IMR-90 (cell line): ENCODE measurements at regions not wholly inside any gene's neighbourhood (a gene's known extent, or its start where the extent isn't known, plus 50 kb on each side); places are given as distances from the start of the nearest gene placed in this dataset.

Source experiments
- ATAC-seq: fragments of 200-7000 bp; cut with Tn5 transposase; 2 replicates; pipeline ENCODE4 v1.9.1; 2020; ENCODE audit warnings: low read depth, mild to moderate bottlenecking, moderate library complexity
- BruUV-seq: library from RNA; stranded (reverse); fragments of 400-500 nt; replicated peaks from 2 replicates; lab custom pipeline; 2021; lab: Mats Ljungman, UMichigan
- CTCF ChIA-PET: fragments of 300-600 bp; formaldehyde crosslinking; extraction: SDS; loops from one replicate; lab custom pipeline; 2021; ENCODE audit warnings: antibody characterized with exemption; lab: Yijun Ruan, JAX
- POLR2A ChIA-PET: fragments of 300-600 bp; sonication (Branson Sonifier 250); formaldehyde crosslinking; loops from one replicate; lab custom pipeline; 2022; ENCODE audit warnings: antibody characterized with exemption; ENCODE audit not compliant: unreplicated experiment; lab: Charles Lee
- DNase-seq: peaks from one replicate; pipeline ENCODE4 v3.0.0; 2013
- H2AFZ ChIP-seq: replicated peaks from 2 replicates; pipeline ENCODE3; 2013; ENCODE audit warnings: low read length, mild to moderate bottlenecking; ENCODE audit not compliant: poor library complexity
- H2AK5ac ChIP-seq: 2 replicates; pipeline ENCODE4 v1.6.1; 2013; ENCODE audit warnings: low read depth, low read length, inconsistent platforms
- H2AK9ac ChIP-seq: replicated peaks from 2 replicates; pipeline ENCODE3; 2013; ENCODE audit warnings: mild to moderate bottlenecking, low read depth, low read length, moderate library complexity; ENCODE audit not compliant: poor library complexity
- H2BK120ac ChIP-seq: 2 replicates; pipeline ENCODE4 v1.6.1; 2013; ENCODE audit warnings: low read depth, low read length, inconsistent platforms
- H2BK15ac ChIP-seq: 3 replicates; pipeline ENCODE4 v1.6.1; 2013; ENCODE audit warnings: low read depth, low read length, inconsistent platforms
- H2BK20ac ChIP-seq: 2 replicates; pipeline ENCODE4 v1.6.1; 2013; ENCODE audit warnings: low read depth, mild to moderate bottlenecking, inconsistent platforms, low read length, moderate library complexity
- H2BK5ac ChIP-seq: 2 replicates; pipeline ENCODE4 v1.6.1; 2013; ENCODE audit warnings: mild to moderate bottlenecking, low read depth, low read length, inconsistent platforms; ENCODE audit not compliant: poor library complexity, severe bottlenecking
- H3K14ac ChIP-seq: replicated peaks from 2 replicates; pipeline ENCODE4 v1.6.1; 2013; ENCODE audit warnings: low read depth, low read length, inconsistent platforms
- H3K18ac ChIP-seq: 2 replicates; pipeline ENCODE4 v1.6.1; 2013; ENCODE audit warnings: low read depth, low read length, control low read depth
- H3K23ac ChIP-seq: 2 replicates; pipeline ENCODE4 v1.6.1; 2013; ENCODE audit warnings: low read depth, low read length, inconsistent platforms
- H3K27ac ChIP-seq: 2 replicates; pipeline ENCODE4 v1.5.1; 2013; ENCODE audit warnings: mild to moderate bottlenecking, control low read depth, low read length; ENCODE audit not compliant: insufficient read depth
- H3K27me3 ChIP-seq: 2 replicates; pipeline ENCODE4 v1.6.1; 2013; ENCODE audit warnings: low read length; ENCODE audit not compliant: control insufficient read depth, insufficient read depth
- H3K36me3 ChIP-seq: 2 replicates; pipeline ENCODE4 v1.6.1; 2013; ENCODE audit warnings: low read length, mixed read lengths; ENCODE audit not compliant: control insufficient read depth, insufficient read depth
- H3K4ac ChIP-seq: 2 replicates; pipeline ENCODE4 v1.6.1; 2013; ENCODE audit warnings: low read depth, low read length, inconsistent platforms
- H3K4me1 ChIP-seq: 2 replicates; pipeline ENCODE4 v1.6.1; 2013; ENCODE audit warnings: low read length, mixed read lengths; ENCODE audit not compliant: control insufficient read depth, insufficient read depth
- H3K4me2 ChIP-seq: 2 replicates; pipeline ENCODE4 v1.6.1; 2013; ENCODE audit warnings: low read depth, mild to moderate bottlenecking, control low read depth, low read length, moderate library complexity
- H3K4me3 ChIP-seq: 2 replicates; pipeline ENCODE4 v1.5.1; 2013; ENCODE audit warnings: low read depth, mild to moderate bottlenecking, control low read depth, low read length, moderate library complexity; ENCODE audit not compliant: insufficient read depth
- H3K56ac ChIP-seq: 2 replicates; pipeline ENCODE4 v1.6.1; 2013; ENCODE audit warnings: low read length, inconsistent platforms; ENCODE audit not compliant: insufficient read depth; ENCODE audit errors: extremely low read depth
- H3K79me1 ChIP-seq, 2 experiments: 2 replicates each; pipeline ENCODE4 v1.6.1; 2013; ENCODE audit warnings: low read length in 2 of 2, inconsistent platforms in 1 of 2, low read depth in 1 of 2
- H3K9ac ChIP-seq: 2 replicates; pipeline ENCODE4 v1.6.1; 2013; ENCODE audit warnings: low read depth, low read length, control low read depth
- H3K9me1 ChIP-seq: 2 replicates; pipeline ENCODE4 v1.6.1; 2013; ENCODE audit warnings: low read length, inconsistent platforms; ENCODE audit not compliant: insufficient read depth
- H3K9me3 ChIP-seq: 2 replicates; pipeline ENCODE4 v1.6.1; 2013; ENCODE audit warnings: low read length; ENCODE audit not compliant: control insufficient read depth, insufficient read depth
- H4K20me1 ChIP-seq: 2 replicates; pipeline ENCODE4 v1.6.1; 2013; ENCODE audit warnings: low read length, inconsistent platforms; ENCODE audit not compliant: insufficient read depth
- H4K5ac ChIP-seq: 2 replicates; pipeline ENCODE4 v1.6.1; 2013; ENCODE audit warnings: mild to moderate bottlenecking, low read depth, low read length, control low read depth
- H4K8ac ChIP-seq, 2 experiments: 2 replicates each; pipeline ENCODE4 v1.6.1; 2013; ENCODE audit warnings: low read depth in 2 of 2, low read length in 2 of 2, control low read depth in 1 of 2, inconsistent platforms in 1 of 2
- H4K91ac ChIP-seq: 2 replicates; pipeline ENCODE4 v1.6.1; 2013; ENCODE audit warnings: low read depth, low read length, inconsistent platforms; ENCODE audit not compliant: insufficient read depth
- CEBPB ChIP-seq: IDR thresholded peaks from 2 replicates; pipeline ENCODE4 v1.6.1; 2012; ENCODE audit warnings: low read depth, low read length, improper control_type of control experiment
- MAZ ChIP-seq: IDR thresholded peaks from 2 replicates; pipeline ENCODE4 v1.6.1; 2012; ENCODE audit warnings: low read depth, mild to moderate bottlenecking, low read length, improper control_type of control experiment, moderate library complexity, borderline replicate concordance
- WGBS, 2 experiments: methylation state at CpG; one replicate each; pipeline versions ENCODE4 v1.1.5 to v1.1.7; 2013; ENCODE audit warnings: missing lambda C conversion rate in 2 of 2; ENCODE audit not compliant: insufficient read length in 1 of 2; ENCODE audit errors: extremely low coverage in 2 of 2; 5-methylcytosine and 5-hydroxymethylcytosine counted together
- dilution Hi-C: fragments of 300-500 bp; cut with HindIII; formaldehyde crosslinking; loops from one replicate; pipeline ENCODE4 v1.14.3; 2018; ENCODE audit warnings: low sequenced_read_pairs; ENCODE audit not compliant: unreplicated experiment
- in situ Hi-C: fragments of 300-500 bp; cut with MboI; formaldehyde crosslinking; loops from 3 replicates; pipeline ENCODE4 v1.14.3; 2019; ENCODE audit warnings: low sequenced_read_pairs, inconsistent platforms, mixed read lengths
- intact Hi-C: fragments of 100-400 bp; cut with micrococcal nuclease; formaldehyde crosslinking; loops from 2 replicates; pipeline ENCODE4 v1.10.0; 2022

- Histone ChIP-seq H3K4ac (peak overlapping the region; percentile 79), H2AFZ (peak overlapping the region; percentile 64), H3K9ac (no peak overlapping the region), H3K56ac (no peak overlapping the region), H2BK120ac (peak overlapping the region; percentile 86), H2BK5ac (peak overlapping the region; percentile 43), H3K4me1 (peaks cover 19% of the 10 kb centered on the region), H3K18ac (peak overlapping the region; percentile 62), H3K36me3 (no peaks in the 10 kb centered on the region), H4K20me1 (no peaks in the 10 kb centered on the region), H3K9me1 (peaks cover 22% of the 10 kb centered on the region), H3K14ac (no peak overlapping the region; the same call in 1 of the 2 replicates), H2AK5ac (peak overlapping the region; percentile 47; the same call in 1 of the 2 replicates), H3K27ac (peak overlapping the region; percentile 48; the same call in 1 of the 2 replicates), H3K9me3 (no peaks in the 10 kb centered on the region), H3K4me2 (peak overlapping the region; percentile 30; the same call in 1 of the 2 replicates), H3K4me3 (no peak overlapping the region), H4K8ac (peak overlapping the region in 1 of 2 experiments; percentile 72; a peak in 3 of 4 replicates), H4K5ac (peak overlapping the region; percentile 38), H2BK20ac (peak overlapping the region; percentile 86), H2BK15ac (peak overlapping the region; percentile 51; the same call in 1 of the 3 replicates), H4K91ac (peak overlapping the region; percentile 73), H3K27me3 (no peaks in the 10 kb centered on the region), H2AK9ac (no peak overlapping the region), H3K79me1 (no peaks in the 10 kb centered on the region; a peak in 1 of 4 replicates), H3K23ac (no peak overlapping the region; the same call in none of the 2 replicates)
- dilution Hi-C loops, result no loop called here
- WGBS, 2 experiments, result no CpG with 5 or more reads among the region's 9 CpGs
- CTCF ChIA-PET, result interaction anchor here (0.6 kb wide), 1 partner anchor 120 kb away, joined by 3 read pairs; no protein-coding TSS in a partner anchor
- TF ChIP-seq CEBPB (peak; percentile 61), MAZ (no peak)
- peak; percentile 84 for DNase-seq
- in situ Hi-C loops, result no loop called here
- peak; percentile 81 for ATAC-seq
- intact Hi-C loops, result loop anchor here (10.0 kb wide), 1 partner anchor 163 kb away; no protein-coding TSS in a partner anchor
- no TSS peak for BruUV-seq
- POLR2A ChIA-PET, result no interaction called here
Observed at GRCh38 chr12:5267603-5268423, 164.1 kb upstream of the NTF3 start.
